Muscle layer of colon (tissue), 2 donors: ENCODE measurements at regions not wholly inside any gene's neighbourhood (a gene's known extent, or its start where the extent isn't known, plus 50 kb on each side); places are given as distances from the start of the nearest gene placed in this dataset.

Experiments used
- H3K27ac ChIP-seq: one replicate; pipeline ENCODE4 v1.7.0; 2013; ENCODE audit warnings: low read depth, mild to moderate bottlenecking, low read length, moderate library complexity
- H3K27me3 ChIP-seq, 2 donors: one replicate each; pipeline ENCODE4 v1.7.0; 2013; ENCODE audit warnings: low read length in 2 of 2, mild to moderate bottlenecking in 2 of 2; ENCODE audit not compliant: insufficient read depth in 2 of 2, control insufficient read depth in 1 of 2
- H3K36me3 ChIP-seq: one replicate; pipeline ENCODE4 v1.7.0; 2013; ENCODE audit warnings: mild to moderate bottlenecking, low read length; ENCODE audit not compliant: insufficient read depth
- H3K4me1 ChIP-seq: one replicate; pipeline ENCODE4 v1.7.0; 2013; ENCODE audit warnings: mild to moderate bottlenecking, low read length; ENCODE audit not compliant: insufficient read depth
- H3K4me3 ChIP-seq, 2 donors: one replicate each; pipeline ENCODE4 v1.7.0; 2013; ENCODE audit warnings: low read length in 2 of 2, low read depth in 1 of 2, mild to moderate bottlenecking in 1 of 2, moderate library complexity in 1 of 2
- H3K9ac ChIP-seq: one replicate; pipeline ENCODE4 v1.7.0; 2013; ENCODE audit warnings: low read length
- H3K9me3 ChIP-seq: one replicate; pipeline ENCODE4 v1.7.0; 2013; ENCODE audit warnings: mild to moderate bottlenecking, low read length
- donor health status: abdominal sarcoma.
- donor health status: Adenocarcinoma of cecum.

DNA sequence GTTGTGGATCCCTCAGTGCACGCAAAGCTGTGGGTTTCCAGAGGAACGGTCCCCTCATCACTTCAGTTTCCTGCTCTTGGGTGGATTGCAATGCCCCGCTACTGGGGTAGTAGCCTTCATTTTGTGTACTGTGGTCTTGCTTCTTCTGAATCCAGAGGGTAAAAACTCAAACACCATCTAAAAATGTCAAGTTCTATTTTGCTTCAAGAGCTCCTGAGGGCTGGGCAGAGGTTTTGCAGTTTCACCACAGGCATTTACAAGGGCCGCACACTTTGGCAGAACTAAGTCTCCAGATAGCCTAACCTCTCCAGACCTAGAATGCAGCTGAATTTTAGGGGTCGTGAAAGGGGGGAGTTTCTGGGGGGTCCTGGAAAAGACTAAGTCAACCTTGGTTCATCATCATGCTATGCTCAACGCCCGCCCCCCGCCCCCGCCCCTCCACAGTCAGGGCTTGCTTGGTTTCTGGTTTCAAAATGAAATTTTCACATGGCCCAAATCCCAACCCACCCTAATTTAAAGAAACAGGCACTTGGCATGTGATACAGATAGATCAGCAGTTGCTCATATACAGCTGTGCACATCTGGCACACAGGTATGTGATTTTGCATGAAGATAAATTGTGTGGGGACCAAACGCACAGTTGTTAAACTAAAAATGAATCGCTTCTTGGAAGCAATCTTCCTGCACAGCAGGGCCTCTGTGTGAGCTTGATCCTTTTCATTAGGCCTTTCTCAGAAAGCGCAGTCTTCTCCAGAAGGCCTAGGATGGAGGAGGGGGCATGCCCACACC is 329.6 kb downstream of the OSR1 start:
- no peaks in the 10 kb centered on the region for H3K9me3 ChIP-seq
- peaks cover 8% of the 10 kb centered on the region for H3K4me1 ChIP-seq
- no peak overlapping the region for H3K27ac ChIP-seq
- H3K27me3 ChIP-seq = no peaks in the 10 kb centered on the region
- no peak overlapping the region for H3K9ac ChIP-seq
- no peak overlapping the region for H3K4me3 ChIP-seq
- no peaks in the 10 kb centered on the region for H3K36me3 ChIP-seq

DNA sequence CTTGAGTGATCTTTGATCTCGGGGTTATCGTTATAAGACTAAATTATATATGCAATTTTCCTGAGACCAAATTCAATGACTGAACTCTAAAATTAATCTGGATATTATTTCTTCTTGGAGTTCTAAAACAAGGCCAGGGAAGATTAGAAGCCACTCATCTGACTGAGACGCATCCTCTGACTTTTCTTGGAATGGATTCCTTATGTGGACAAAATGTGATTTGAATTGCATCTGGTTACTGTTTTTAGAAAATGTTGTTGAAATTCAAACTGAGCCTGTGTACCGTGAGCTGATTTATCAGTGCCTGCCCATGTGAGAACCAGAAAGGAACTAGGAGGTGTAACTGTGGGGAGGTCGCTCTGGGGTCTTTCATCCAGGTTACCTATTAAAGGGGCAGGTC is 330.8 kb downstream of the OSR1 start:
- Histone ChIP-seq H3K4me1 (no peaks in the 10 kb centered on the region), H3K9me3 (no peaks in the 10 kb centered on the region), H3K27ac (no peak overlapping the region), H3K27me3 (no peaks in the 10 kb centered on the region), H3K9ac (no peak overlapping the region), H3K36me3 (no peaks in the 10 kb centered on the region), H3K4me3 (no peak overlapping the region)

DNA sequence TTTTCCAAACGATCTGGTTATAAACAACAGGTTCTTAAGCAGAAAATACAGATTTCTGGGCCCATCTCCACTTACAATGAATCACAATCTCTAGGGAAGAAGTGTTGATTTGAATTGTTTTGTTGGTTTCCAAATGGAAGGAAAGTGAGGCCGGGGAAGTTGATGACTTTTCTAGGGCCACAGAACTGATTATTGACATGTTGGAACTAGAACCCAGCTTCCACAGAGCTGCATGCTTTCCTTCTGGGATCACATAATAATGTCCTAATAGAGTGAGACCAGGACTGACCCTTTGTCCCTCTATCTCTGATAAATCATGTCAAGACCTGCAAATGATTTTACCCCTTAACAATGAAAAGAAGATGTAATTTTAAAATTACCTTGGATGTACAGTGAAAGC is 332.2 kb downstream of the OSR1 start:
- no peak overlapping the region for H3K4me3 ChIP-seq
- no peaks in the 10 kb centered on the region for H3K4me1 ChIP-seq
- no peak overlapping the region for H3K27ac ChIP-seq
- H3K9me3 ChIP-seq = no peaks in the 10 kb centered on the region
- no peak overlapping the region for H3K9ac ChIP-seq
- H3K36me3 ChIP-seq = no peaks in the 10 kb centered on the region
- no peaks in the 10 kb centered on the region for H3K27me3 ChIP-seq

DNA sequence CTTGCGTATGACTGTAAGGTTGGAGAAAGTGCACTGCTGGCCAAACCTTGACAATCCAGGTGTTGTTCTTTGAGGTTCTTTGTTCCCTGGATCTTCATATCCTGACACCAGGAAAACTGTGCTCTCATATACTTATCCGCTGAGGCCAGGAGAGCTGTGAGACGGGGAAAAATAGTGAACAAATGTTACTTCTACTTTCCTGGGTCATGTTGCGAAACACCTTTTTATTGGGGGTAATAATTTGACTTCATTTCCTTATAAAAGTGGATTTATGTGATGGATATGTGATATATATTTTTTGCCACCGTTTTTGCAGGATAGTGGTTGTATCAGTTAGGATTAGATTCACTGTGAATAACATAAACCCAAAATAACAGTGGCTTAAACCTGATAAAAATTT is 336.1 kb downstream of the OSR1 start:
- Histone ChIP-seq H3K9me3 (no peaks in the 10 kb centered on the region), H3K4me1 (no peaks in the 10 kb centered on the region), H3K4me3 (no peak overlapping the region), H3K27me3 (no peaks in the 10 kb centered on the region), H3K27ac (no peak overlapping the region), H3K36me3 (no peaks in the 10 kb centered on the region), H3K9ac (no peak overlapping the region)

DNA sequence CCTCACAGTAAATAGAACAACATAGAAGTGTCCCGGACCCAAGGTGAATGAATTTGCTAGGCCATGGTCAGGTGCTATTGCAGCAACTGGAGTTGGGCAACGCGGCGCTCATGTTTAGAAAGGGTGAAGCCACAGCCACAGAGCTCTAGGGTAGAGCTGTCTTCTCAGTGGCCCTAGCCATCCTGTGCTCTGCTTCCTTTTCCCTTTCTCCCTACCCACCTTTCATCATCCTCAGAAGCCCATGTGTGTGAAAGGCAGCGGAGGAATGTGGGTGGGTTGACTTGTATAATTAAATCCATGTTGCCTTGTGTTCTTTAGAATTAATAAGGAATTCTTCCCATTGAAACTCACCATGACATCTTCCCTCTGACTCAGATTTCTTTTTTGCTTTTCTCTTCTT is 336.7 kb downstream of the OSR1 start:
- Histone ChIP-seq H3K4me1 (no peaks in the 10 kb centered on the region), H3K4me3 (no peak overlapping the region), H3K9ac (no peak overlapping the region), H3K36me3 (no peaks in the 10 kb centered on the region), H3K27me3 (no peaks in the 10 kb centered on the region), H3K27ac (no peak overlapping the region), H3K9me3 (no peaks in the 10 kb centered on the region)

DNA sequence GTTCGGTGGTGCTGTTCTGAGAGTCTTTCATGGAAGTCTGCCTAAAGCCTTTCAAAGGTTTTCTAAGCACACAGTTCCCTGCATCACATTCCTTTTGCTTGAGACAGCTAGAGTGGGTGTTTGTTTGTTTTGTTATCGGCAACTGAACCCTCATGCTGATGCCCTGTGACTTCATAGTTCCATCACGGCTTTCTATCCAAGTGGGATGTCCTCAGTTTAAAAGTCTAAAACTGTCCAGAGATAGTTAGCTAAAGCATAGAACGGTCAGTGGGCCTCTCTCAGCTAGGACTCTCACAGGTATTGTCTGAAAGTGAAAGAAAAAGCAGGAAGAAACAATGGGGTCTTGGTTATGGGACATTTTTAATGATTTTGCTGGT is 337.3 kb downstream of the OSR1 start:
- no peak overlapping the region for H3K4me3 ChIP-seq
- no peak overlapping the region for H3K27ac ChIP-seq
- H3K36me3 ChIP-seq = no peaks in the 10 kb centered on the region
- no peaks in the 10 kb centered on the region for H3K27me3 ChIP-seq
- no peaks in the 10 kb centered on the region for H3K9me3 ChIP-seq
- H3K4me1 ChIP-seq = no peaks in the 10 kb centered on the region
- no peak overlapping the region for H3K9ac ChIP-seq

DNA sequence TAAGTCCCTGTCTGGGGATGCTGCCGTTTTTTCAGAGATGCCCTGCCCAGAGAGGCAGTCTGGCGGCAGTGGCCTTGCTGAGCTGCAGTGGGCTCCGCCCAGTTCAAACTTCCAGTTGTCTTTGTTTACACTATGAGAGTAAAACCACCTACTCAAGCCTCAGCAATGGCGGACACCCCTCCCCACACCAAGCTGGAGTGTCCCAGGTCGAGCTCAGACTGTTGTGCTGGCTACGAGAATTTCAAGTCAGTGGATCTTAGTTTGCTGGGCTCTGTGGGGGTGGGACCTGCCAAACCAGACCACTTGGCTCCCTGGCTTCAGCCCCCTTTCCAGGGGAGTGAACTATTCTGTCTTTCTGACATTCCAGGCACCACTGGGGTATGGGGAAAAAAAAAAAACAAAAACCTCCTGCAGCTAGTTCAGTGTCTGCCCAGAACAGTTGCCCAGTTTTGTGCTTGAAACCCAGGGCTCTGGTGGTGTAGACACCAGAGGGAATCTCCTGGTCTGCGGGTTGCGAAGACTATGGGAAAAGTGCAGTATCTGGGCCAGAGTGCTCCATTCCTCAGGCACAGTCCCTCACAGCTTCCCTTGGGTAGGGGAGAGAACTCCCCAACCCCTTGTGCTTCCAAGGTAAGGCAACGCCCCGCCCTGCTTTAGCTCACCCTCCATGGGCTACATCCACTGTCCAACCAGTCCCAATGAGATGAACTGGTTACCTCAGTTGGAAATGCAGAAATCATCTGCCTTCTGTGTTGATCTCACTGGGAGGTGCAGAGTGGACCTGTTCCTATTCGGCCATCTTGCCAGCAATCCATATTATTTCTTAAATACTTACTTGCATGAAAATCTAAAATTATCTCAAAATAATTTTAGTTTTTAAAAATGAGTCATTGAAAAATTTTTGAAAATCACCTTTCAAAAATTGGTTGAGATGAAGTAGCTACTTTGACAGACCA is 338.0 kb downstream of the OSR1 start:
- Histone ChIP-seq H3K27ac (no peak overlapping the region), H3K27me3 (no peaks in the 10 kb centered on the region)

DNA sequence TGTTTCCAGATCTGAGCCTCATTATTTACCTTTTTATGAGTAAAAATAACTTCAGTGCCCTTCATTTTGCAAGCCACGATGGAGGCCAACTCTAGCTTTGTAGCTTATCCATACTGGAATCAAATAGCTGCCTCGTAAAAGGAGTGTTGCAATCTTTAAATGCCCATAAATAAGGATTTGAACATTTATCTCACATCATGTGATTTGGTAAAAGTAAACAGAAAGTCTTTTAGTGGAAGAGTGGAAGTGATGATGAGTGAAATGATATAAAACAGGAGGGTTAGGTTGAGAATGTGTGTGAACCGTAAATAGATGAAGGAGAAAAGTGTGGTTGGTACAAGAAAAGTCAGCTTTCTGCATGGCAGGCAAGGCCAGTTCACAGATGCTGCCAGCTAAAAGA is 348.9 kb downstream of the OSR1 start:
- Histone ChIP-seq H3K36me3 (no peaks in the 10 kb centered on the region), H3K4me3 (no peak overlapping the region), H3K9ac (no peak overlapping the region), H3K27me3 (no peaks in the 10 kb centered on the region), H3K9me3 (no peaks in the 10 kb centered on the region), H3K4me1 (peaks cover 15% of the 10 kb centered on the region), H3K27ac (no peak overlapping the region)

More for the DNA sequence above, 338.0 kb downstream of the OSR1 start:
- H3K36me3 ChIP-seq = no peaks in the 10 kb centered on the region
- H3K9ac ChIP-seq = no peak overlapping the region
- no peak overlapping the region for H3K4me3 ChIP-seq
- no peaks in the 10 kb centered on the region for H3K9me3 ChIP-seq
- H3K4me1 ChIP-seq = no peaks in the 10 kb centered on the region

DNA sequence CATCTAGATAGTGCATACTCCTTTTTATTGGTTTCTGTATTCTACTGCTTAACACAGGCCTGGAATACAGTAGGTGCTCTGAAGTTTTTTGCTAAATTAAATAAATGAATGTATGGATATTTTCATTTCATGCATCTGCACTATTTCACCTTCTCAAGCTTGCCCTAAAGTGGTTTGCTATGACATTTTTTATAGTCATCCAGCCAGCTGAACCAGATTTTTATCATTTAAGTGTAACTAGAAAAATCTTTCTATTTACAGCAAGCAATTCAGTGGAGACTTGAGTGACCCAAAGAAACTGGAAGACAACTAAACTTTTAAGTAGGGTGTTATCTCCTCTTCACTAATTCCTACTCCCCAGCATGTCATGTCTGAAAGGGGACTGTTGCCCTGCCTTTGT is 354.9 kb downstream of the OSR1 start:
- Histone ChIP-seq H3K27me3 (no peaks in the 10 kb centered on the region), H3K36me3 (no peaks in the 10 kb centered on the region), H3K4me1 (no peaks in the 10 kb centered on the region), H3K27ac (no peak overlapping the region), H3K9me3 (no peaks in the 10 kb centered on the region), H3K4me3 (no peak overlapping the region), H3K9ac (no peak overlapping the region)

DNA sequence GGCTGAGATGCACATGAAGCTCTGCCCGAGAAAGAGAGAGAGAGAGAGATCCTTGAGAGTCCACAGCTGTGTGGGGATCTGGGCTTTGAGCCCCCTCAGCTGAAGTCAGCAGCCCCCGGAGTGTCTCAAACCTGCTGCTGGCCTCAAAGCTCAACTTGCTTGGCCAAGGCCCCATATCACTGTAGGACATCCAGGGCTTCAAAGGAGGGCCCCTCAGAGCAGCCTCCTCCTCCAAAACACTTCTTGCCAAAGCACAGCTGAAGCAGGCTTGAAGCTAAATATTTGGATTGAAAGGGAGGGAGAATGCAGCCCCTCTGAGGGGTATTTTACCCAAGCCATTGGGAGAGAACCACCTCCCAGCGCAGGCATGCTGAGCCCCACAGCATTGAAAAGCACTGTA is 357.6 kb downstream of the OSR1 start:
- H3K36me3 ChIP-seq = no peaks in the 10 kb centered on the region
- no peaks in the 10 kb centered on the region for H3K9me3 ChIP-seq
- no peak overlapping the region for H3K9ac ChIP-seq
- no peaks in the 10 kb centered on the region for H3K4me1 ChIP-seq
- H3K4me3 ChIP-seq = no peak overlapping the region
- no peaks in the 10 kb centered on the region for H3K27me3 ChIP-seq
- H3K27ac ChIP-seq = no peak overlapping the region

DNA sequence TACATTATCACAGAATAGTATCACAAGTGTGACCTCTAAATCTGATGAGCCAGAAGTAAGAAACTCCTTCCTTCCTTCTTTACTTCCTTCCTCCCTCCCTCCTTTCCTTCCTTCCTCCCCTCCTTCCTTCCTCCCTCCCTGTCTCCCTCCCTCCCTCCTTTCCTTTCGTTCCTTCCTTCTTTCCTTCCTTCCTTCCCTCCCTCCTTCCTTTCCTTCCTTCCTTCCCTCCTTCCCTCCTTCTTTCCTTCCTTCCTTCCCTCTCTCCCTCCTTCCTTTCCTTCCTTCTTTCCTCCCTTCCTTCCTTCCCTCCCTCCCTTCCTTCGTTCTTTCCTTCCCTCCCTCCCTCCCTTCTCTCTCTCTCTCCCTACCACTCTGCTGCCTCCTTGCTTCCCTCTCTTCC is 359.2 kb downstream of the OSR1 start:
- H3K27ac ChIP-seq = no peak overlapping the region

More for the DNA sequence above, 359.2 kb downstream of the OSR1 start:
- no peaks in the 10 kb centered on the region for H3K4me1 ChIP-seq
- no peak overlapping the region for H3K4me3 ChIP-seq
- H3K9ac ChIP-seq = no peak overlapping the region
- H3K36me3 ChIP-seq = no peaks in the 10 kb centered on the region
- no peaks in the 10 kb centered on the region for H3K9me3 ChIP-seq
- no peaks in the 10 kb centered on the region for H3K27me3 ChIP-seq
